KMS-11 (cell line): ENCODE measurements at regions not wholly inside any gene's neighbourhood (a gene's known extent, or its start where the extent isn't known, plus 50 kb on each side); places are given as distances from the start of the nearest gene placed in this dataset.

Experiments
- H2AFZ ChIP-seq: fragments of 200-600 bp; sonication (generic); 2 replicates; pipeline ENCODE4 v1.6.1; 2016; ENCODE audit warnings: antibody characterized with exemption, mixed run types, low read depth
- H3K27ac ChIP-seq: fragments of 200-600 bp; sonication (generic); 2 replicates; pipeline ENCODE4 v1.6.1; 2016; ENCODE audit warnings: mild to moderate bottlenecking, mixed run types
- H3K27me3 ChIP-seq: fragments of 200-600 bp; sonication (generic); 2 replicates; pipeline ENCODE4 v1.6.1; 2017; ENCODE audit warnings: mild to moderate bottlenecking, low read depth, mixed run types, moderate library complexity; ENCODE audit not compliant: insufficient read depth
- H3K36me3 ChIP-seq: fragments of 200-600 bp; sonication (generic); 2 replicates; pipeline ENCODE4 v1.6.1; 2017; ENCODE audit warnings: mild to moderate bottlenecking, mixed run types; ENCODE audit not compliant: insufficient read depth
- H3K4me1 ChIP-seq: fragments of 200-600 bp; sonication (generic); 2 replicates; pipeline ENCODE4 v1.6.1; 2016; ENCODE audit warnings: mild to moderate bottlenecking, low read depth, mixed run types; ENCODE audit not compliant: poor library complexity, severe bottlenecking
- H3K4me2 ChIP-seq: fragments of 200-600 bp; sonication (generic); 2 replicates; pipeline ENCODE4 v1.7.0; 2016; ENCODE audit warnings: mild to moderate bottlenecking, mixed run types
- H3K4me3 ChIP-seq: fragments of 200-600 bp; sonication (generic); IDR thresholded peaks from 2 replicates; pipeline ENCODE4 v1.6.1; 2017; ENCODE audit warnings: low read depth, low read length, mixed read lengths; ENCODE audit not compliant: insufficient read depth
- H3K79me2 ChIP-seq: fragments of 200-600 bp; sonication (generic); 2 replicates; pipeline ENCODE4 v1.6.1; 2016; ENCODE audit warnings: low read depth, mixed run types; ENCODE audit not compliant: insufficient read depth
- H3K9ac ChIP-seq: fragments of 200-600 bp; sonication (generic); 2 replicates; pipeline ENCODE4 v1.6.1; 2016; ENCODE audit warnings: mild to moderate bottlenecking, mixed run types
- H4K20me1 ChIP-seq: fragments of 200-600 bp; sonication (generic); 2 replicates; pipeline ENCODE4 v1.6.1; 2016; ENCODE audit warnings: mild to moderate bottlenecking, mixed run types; ENCODE audit not compliant: insufficient read depth
- CTCF ChIP-seq: fragments of 200-600 bp; sonication (generic); conservative IDR thresholded peaks from 2 replicates; pipeline ENCODE4 v1.6.1; 2017; ENCODE audit warnings: low read depth, mild to moderate bottlenecking, antibody characterized with exemption, low read length, moderate library complexity, mixed read lengths

GRCh38 chr2:136539355-136539754, 226.0 kb upstream of the THSD7B start:
- Histone ChIP-seq H3K27me3 (no peaks in the 10 kb centered on the region), H3K79me2 (no peaks in the 10 kb centered on the region), H3K27ac (no peak overlapping the region), H4K20me1 (no peaks in the 10 kb centered on the region), H3K36me3 (no peaks in the 10 kb centered on the region), H2AFZ (no peak overlapping the region), H3K9ac (no peak overlapping the region), H3K4me2 (no peak overlapping the region), H3K4me1 (no peaks in the 10 kb centered on the region), H3K4me3 (no peak overlapping the region)
- TF ChIP-seq CTCF = no peak

GRCh38 chr2:136538489-136538888, 226.9 kb upstream of the THSD7B start:
- no peak overlapping the region for H3K27ac ChIP-seq
- no peak overlapping the region for H2AFZ ChIP-seq
- no peak overlapping the region for H3K9ac ChIP-seq
- no peak overlapping the region for H3K4me3 ChIP-seq
- no peak overlapping the region for H3K4me2 ChIP-seq
- H3K79me2 ChIP-seq = no peaks in the 10 kb centered on the region
- no peak for TF ChIP-seq CTCF
- H4K20me1 ChIP-seq = no peaks in the 10 kb centered on the region
- H3K4me1 ChIP-seq = no peaks in the 10 kb centered on the region
- H3K36me3 ChIP-seq = no peaks in the 10 kb centered on the region
- no peaks in the 10 kb centered on the region for H3K27me3 ChIP-seq

- Histone ChIP-seq H3K9ac (no peak overlapping the region), H4K20me1 (no peaks in the 10 kb centered on the region), H3K4me2 (no peak overlapping the region), H3K36me3 (no peaks in the 10 kb centered on the region), H3K4me1 (no peaks in the 10 kb centered on the region), H3K27ac (no peak overlapping the region), H3K79me2 (no peaks in the 10 kb centered on the region), H2AFZ (no peak overlapping the region), H3K27me3 (no peaks in the 10 kb centered on the region), H3K4me3 (no peak overlapping the region)
- TF ChIP-seq CTCF = no peak
These were observed 230.5 kb upstream of the THSD7B start for GRCh38 chr2:136534811-136535210.

DNA sequence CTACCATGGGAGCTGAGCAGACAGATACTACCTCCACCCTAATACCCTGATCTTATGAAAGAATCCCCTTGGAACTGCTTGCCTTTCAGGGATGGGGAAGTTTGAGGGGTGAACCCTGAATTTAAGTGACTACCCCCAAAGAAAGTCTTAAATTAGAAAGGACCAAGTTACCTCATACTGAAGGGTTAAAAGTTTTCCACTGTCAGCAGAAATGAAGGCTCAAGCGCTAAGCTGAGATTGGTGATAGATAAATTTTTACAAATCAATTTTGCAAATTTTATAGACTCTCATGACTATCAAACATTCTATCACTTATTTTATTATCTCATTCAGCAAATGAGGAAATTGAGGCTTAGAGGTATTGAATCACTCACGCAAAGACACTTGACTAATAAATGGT, 233.2 kb upstream of the THSD7B start:
- Histone ChIP-seq H3K27ac (no peak overlapping the region), H3K27me3 (no peaks in the 10 kb centered on the region), H2AFZ (no peak overlapping the region), H3K36me3 (no peaks in the 10 kb centered on the region), H3K4me3 (no peak overlapping the region), H3K4me1 (no peaks in the 10 kb centered on the region), H4K20me1 (no peaks in the 10 kb centered on the region), H3K4me2 (no peak overlapping the region), H3K9ac (no peak overlapping the region), H3K79me2 (no peaks in the 10 kb centered on the region)
- no peak for TF ChIP-seq CTCF

- H3K79me2 ChIP-seq = no peaks in the 10 kb centered on the region
- no peak overlapping the region for H3K27ac ChIP-seq
- H3K4me3 ChIP-seq = no peak overlapping the region
- H4K20me1 ChIP-seq = no peaks in the 10 kb centered on the region
- H3K27me3 ChIP-seq = no peaks in the 10 kb centered on the region
- H3K4me2 ChIP-seq = no peak overlapping the region
- no peak for TF ChIP-seq CTCF
- no peaks in the 10 kb centered on the region for H3K4me1 ChIP-seq
- H2AFZ ChIP-seq = no peak overlapping the region
- H3K9ac ChIP-seq = no peak overlapping the region
- H3K36me3 ChIP-seq = no peaks in the 10 kb centered on the region
These were observed 233.6 kb upstream of the THSD7B start for GRCh38 chr2:136531731-136532130.
